ENCODE measurements at regions not wholly inside any gene's neighbourhood (a gene's known extent, or its start where the extent isn't known, plus 50 kb on each side); places are given as distances from the start of the nearest gene placed in this dataset.

DNA sequence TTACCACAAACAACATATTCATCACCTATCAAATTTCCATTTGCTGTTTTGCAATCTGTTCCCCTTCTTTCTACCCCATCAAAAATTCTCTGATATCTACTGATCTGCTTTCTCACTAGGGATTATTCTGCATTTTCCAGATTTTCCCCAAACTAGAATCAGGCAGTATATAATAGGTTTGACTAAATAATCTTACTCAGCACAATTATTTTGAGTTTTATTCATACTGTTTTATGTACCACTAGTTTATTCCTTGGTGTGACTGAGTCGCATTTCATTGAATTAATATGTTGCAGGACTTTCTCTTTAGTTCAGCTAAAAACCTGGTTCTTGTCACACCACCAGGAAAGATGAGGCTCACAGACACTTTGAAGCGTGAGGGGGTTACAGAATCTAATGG is 131.4 kb downstream of the CYLC2 start:
- H2AFZ ChIP-seq (ENCODE audit: insufficient read depth, low read depth, low read length, poor library complexity, severe bottlenecking) = no peak overlapping the region
- DNase-seq = no peak
- Mint-ChIP-seq H3K27me3 (ENCODE audit: low read depth in 3 of 3) (no peaks in the 10 kb centered on the region), H3K27ac (no peak overlapping the region), H3K4me3 (no peak overlapping the region), H3K36me3 (no peaks in the 10 kb centered on the region), H3K4me1 (no peaks in the 10 kb centered on the region), H3K9me3 (peaks cover 6 to 15% (median 9%) of the 10 kb centered on the region in 7 donors)
- no peak overlapping the region for H3K9ac ChIP-seq (ENCODE audit: insufficient read depth, low read length, poor library complexity, severe bottlenecking)
- no peak overlapping the region for H3K27ac ChIP-seq (ENCODE audit: low read depth in 1 of 2, low read length in 2 of 2)
- H3K9me3 ChIP-seq (replicated peaks in 1 of 2; ENCODE audit: control insufficient read depth in 1 of 2, insufficient read depth in 1 of 2, low read length in 2 of 2) = peaks cover 13 to 33% of the 10 kb centered on the region in 2 donors
- no peaks in the 10 kb centered on the region for H3K36me3 ChIP-seq (replicated peaks in 1 of 2; ENCODE audit: control insufficient read depth in 1 of 2, insufficient read depth in 2 of 2, low read length in 2 of 2)
- no peaks in the 10 kb centered on the region for H3K4me1 ChIP-seq (ENCODE audit: control insufficient read depth in 1 of 2, insufficient read depth in 2 of 2, low read length in 2 of 2)
- intact Hi-C loops (cut with micrococcal nuclease) = no loop called here
- H3K4me3 ChIP-seq (replicated peaks in 1 of 3; ENCODE audit: low read depth in 2 of 3, low read length in 3 of 3) = no peak overlapping the region
- no peaks in the 10 kb centered on the region for H4K20me1 ChIP-seq (ENCODE audit: insufficient read depth, low read length)
- WGBS (ENCODE audit: insufficient coverage) = no CpG with 5 or more reads among the region's 2 CpGs
- H3K27me3 ChIP-seq (ENCODE audit: control insufficient read depth in 2 of 2, insufficient read depth in 2 of 2, low read length in 2 of 2) = no peaks in the 10 kb centered on the region
- H3K79me2 ChIP-seq (ENCODE audit: insufficient read depth, low read length) = no peaks in the 10 kb centered on the region
- no peak overlapping the region for H3K4me2 ChIP-seq (replicated peaks; ENCODE audit: extremely low read depth, low read length, poor library complexity, severe bottlenecking)
- TF ChIP-seq, protein P1, sequence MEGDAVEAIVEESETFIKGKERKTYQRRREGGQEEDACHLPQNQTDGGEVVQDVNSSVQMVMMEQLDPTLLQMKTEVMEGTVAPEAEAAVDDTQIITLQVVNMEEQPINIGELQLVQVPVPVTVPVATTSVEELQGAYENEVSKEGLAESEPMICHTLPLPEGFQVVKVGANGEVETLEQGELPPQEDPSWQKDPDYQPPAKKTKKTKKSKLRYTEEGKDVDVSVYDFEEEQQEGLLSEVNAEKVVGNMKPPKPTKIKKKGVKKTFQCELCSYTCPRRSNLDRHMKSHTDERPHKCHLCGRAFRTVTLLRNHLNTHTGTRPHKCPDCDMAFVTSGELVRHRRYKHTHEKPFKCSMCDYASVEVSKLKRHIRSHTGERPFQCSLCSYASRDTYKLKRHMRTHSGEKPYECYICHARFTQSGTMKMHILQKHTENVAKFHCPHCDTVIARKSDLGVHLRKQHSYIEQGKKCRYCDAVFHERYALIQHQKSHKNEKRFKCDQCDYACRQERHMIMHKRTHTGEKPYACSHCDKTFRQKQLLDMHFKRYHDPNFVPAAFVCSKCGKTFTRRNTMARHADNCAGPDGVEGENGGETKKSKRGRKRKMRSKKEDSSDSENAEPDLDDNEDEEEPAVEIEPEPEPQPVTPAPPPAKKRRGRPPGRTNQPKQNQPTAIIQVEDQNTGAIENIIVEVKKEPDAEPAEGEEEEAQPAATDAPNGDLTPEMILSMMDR (IDR thresholded peaks at IDR 0.05) = no peak

DNA sequence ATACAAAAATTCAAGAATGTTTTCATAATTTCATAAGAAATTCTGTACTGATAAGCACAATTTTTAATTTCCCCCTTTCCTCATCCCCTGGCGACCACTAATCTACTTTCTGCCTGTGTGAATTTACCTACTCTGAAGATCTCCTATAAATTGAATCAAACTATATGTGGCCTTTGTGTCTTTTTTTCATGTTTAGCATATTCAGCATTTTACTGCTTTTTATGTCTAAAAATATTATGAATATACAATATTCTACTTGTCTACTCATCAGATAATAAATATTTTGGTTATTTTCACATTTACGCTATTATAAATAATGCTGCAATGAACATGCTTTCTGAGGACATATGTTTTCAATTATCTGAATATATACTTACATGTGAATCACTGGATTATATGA is 144.8 kb downstream of the CYLC2 start:
- Histone ChIP-seq H3K27ac (ENCODE audit: low read depth in 1 of 2, low read length in 2 of 2) (no peak overlapping the region), H2AFZ (ENCODE audit: insufficient read depth, low read depth, low read length, poor library complexity, severe bottlenecking) (no peak overlapping the region), H3K4me2 (replicated peaks; ENCODE audit: extremely low read depth, low read length, poor library complexity, severe bottlenecking) (no peak overlapping the region), H3K4me1 (ENCODE audit: control insufficient read depth in 1 of 2, insufficient read depth in 2 of 2, low read length in 2 of 2) (no peaks in the 10 kb centered on the region), H3K79me2 (ENCODE audit: insufficient read depth, low read length) (no peaks in the 10 kb centered on the region), H3K27me3 (ENCODE audit: control insufficient read depth in 2 of 2, insufficient read depth in 2 of 2, low read length in 2 of 2) (no peaks in the 10 kb centered on the region), H3K36me3 (replicated peaks in 1 of 2; ENCODE audit: control insufficient read depth in 1 of 2, insufficient read depth in 2 of 2, low read length in 2 of 2) (no peaks in the 10 kb centered on the region), H4K20me1 (ENCODE audit: insufficient read depth, low read length) (no peaks in the 10 kb centered on the region), H3K9me3 (replicated peaks in 1 of 2; ENCODE audit: control insufficient read depth in 1 of 2, insufficient read depth in 1 of 2, low read length in 2 of 2) (peaks cover 7 to 10% of the 10 kb centered on the region in 2 donors), H3K4me3 (replicated peaks in 1 of 3; ENCODE audit: low read depth in 2 of 3, low read length in 3 of 3) (no peak overlapping the region), H3K9ac (ENCODE audit: insufficient read depth, low read length, poor library complexity, severe bottlenecking) (no peak overlapping the region)
- Mint-ChIP-seq H3K27me3 (ENCODE audit: low read depth in 3 of 3) (no peaks in the 10 kb centered on the region), H3K36me3 (no peaks in the 10 kb centered on the region), H3K4me1 (no peaks in the 10 kb centered on the region), H3K27ac (no peak overlapping the region), H3K9me3 (peaks cover 0 to 13% (median 3%) of the 10 kb centered on the region in 7 donors), H3K4me3 (no peak overlapping the region)
- DNase-seq = no peak
- WGBS (ENCODE audit: insufficient coverage) = no CpG with 5 or more reads among the region's 2 CpGs
- intact Hi-C loops (cut with micrococcal nuclease) = no loop called here
- TF ChIP-seq, protein P1 (IDR thresholded peaks at IDR 0.05) = no peak
